Left renal cortex interstitium (tissue), 4 donors: ENCODE measurements at regions not wholly inside any gene's neighbourhood (a gene's known extent, or its start where the extent isn't known, plus 50 kb on each side); places are given as distances from the start of the nearest gene placed in this dataset.

Experiments used
- DNase-seq, 4 donors: peaks; one replicate each; pipeline ENCODE4 v3.0.0-alpha.2; 2013; ENCODE audit warnings: low read depth in 4 of 4, low spot score in 2 of 4, missing footprints in 1 of 4

GRCh38 chr2:20150110-20150706 lies 74.7 kb downstream of the SDC1 start:
- no peak for DNase-seq

DNA sequence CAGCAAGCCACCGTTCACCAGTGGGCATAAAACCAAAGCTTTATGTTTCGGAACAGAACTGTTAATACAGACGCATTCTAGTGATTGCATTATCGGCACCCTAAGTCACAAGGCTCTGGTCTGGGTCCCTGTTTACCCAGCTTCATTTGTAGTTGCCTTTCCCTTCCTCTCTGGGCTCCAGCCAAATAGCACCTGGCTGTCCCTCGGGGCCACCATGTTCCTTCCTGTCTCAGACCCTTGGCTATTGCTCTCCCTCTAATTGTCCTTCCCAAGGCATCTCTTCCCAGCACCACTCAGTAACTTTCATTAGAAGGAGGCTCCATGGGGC lies 75.3 kb downstream of the SDC1 start:
- no peak for DNase-seq

GRCh38 chr2:20148923-20149702 lies 75.8 kb downstream of the SDC1 start:
- DNase-seq, result peak in 1 of 4 donors; percentile 59

DNA sequence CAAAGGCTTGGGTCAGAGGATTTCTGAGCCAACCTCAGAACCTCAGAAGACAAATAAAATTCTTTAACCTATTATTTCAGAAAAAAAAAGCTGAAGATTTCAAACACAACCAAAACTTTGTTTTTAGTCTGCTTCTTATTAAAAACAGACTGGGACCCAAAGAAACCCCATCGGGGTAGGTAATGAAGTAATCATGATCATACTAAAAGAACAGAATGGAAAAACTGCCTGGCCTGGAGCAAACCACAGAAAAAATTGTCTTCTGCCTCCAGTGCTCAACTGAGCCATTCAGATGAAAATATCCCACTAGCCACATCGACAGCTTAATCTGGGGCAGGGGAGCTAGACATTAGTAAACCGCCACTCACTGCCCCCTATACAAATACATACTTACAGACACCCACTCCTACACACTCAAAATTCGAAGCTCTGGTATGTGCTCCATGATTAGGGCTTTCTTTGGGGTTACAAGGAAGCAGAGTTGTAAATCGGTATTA lies 76.5 kb downstream of the SDC1 start:
- DNase-seq, result no peak

GRCh38 chr2:20147351-20147750 lies 77.6 kb downstream of the SDC1 start:
- DNase-seq, result no peak

DNA sequence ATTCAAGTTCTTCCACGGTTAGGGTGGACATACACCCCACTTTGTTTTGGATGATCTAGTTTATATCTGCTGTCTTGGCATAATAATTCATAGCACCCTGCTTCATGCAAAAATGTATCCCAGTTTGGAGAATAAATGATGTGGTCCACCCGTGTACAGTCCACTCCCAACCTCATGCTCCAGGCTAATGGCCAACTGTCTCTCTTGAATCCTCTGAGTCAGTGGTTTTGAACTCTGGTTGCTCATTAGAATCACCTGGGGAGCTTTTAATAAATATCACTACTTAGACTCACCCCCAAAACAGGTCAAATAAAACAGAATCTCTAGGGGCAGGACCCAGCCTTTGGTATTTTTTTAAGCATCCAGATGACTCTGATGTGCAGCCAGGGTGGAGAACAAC lies 78.5 kb downstream of the SDC1 start:
- DNase-seq, result no peak

- peak in 1 of 4 donors; percentile 48 for DNase-seq
Measured at GRCh38 chr2:20145497-20146193, 79.3 kb downstream of the SDC1 start.

- DNase-seq, result no peak
Measured at GRCh38 chr2:20144861-20145260, 80.1 kb downstream of the SDC1 start.

DNA sequence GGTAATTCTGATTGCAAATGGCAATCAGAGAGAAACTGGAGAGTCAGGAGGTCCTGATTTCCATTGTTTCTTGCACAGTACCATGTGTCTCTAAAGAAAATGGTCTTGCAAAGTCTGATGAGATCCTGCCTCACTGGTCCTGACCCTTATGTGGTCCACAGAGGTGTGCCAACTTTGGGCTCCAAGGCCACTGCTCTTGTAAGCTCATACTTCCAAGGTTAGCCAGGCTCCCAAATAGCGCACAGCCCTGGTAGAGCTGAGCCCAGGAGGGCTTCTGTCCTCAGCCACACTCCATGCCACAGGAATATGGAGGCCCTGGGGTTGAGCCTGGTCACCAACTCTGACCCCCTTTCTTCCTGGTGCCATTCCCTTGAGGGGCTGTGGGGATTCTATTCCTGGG lies 80.7 kb downstream of the SDC1 start:
- no peak for DNase-seq

GRCh38 chr2:20143263-20143662 lies 81.7 kb downstream of the SDC1 start:
- DNase-seq, result no peak

GRCh38 chr2:20141806-20142205 lies 83.1 kb downstream of the SDC1 start:
- DNase-seq, result no peak

- no peak for DNase-seq
Measured at GRCh38 chr2:20141056-20141762, 83.7 kb downstream of the SDC1 start.

DNA sequence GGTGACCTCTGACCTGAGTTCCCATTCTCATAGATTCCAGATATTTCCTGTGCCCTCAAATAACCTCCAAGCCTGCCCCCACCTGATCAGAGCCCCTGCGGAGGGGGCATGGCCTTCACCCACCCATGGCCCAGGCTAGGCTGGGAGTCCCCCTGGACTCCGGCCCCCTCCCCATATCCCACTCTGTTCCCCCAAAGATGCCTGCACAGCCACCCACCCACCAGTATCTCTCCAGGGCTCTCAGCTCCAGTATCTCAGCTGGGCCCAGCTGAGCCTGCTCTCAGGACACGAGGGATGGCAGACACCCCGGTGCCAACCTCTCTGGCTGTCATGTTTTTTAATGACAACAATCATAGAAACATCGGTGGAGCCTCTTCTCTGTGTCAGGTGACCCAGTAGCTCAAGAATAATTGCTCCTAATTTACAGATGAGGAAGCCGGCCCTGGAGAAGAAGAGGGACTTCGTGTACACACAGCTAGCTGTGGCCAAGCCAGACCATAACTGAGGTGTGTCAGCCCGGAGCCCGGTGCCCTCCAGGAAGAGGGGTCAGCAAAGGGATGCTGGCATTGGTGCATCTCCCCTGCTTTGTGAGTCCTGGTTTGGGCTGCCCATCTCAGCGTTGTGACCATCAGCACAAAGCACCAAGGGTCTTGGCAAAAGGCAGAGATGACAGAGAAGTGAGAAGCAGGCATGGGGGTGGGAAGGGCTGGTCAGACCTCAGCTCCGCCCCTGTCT lies 84.4 kb downstream of the SDC1 start:
- DNase-seq, result no peak

- no peak for DNase-seq
Measured at GRCh38 chr2:20139407-20140172, 85.3 kb downstream of the SDC1 start.

DNA sequence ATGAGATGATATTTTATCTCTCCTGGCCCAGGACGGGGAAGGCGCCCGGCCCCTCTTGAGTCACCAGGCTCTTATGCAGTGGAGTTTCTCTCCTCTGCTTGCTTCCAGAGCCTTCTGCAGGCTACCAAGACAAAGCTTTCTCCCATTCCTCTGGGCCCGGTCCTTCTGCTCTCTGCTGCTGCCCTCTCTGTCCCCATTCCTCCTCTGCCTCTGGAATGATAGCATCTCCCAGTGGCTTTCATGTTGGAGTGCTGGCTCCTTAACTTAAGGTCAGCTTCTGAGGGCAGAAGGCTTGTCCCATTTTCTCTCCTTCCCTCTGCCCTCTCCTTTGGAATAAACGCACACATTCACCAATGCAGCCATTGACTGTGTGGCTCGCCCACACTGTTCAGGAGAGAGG lies 86.2 kb downstream of the SDC1 start:
- no peak for DNase-seq

GRCh38 chr2:20137884-20138283 lies 86.5 kb upstream of the LAPTM4A start:
- DNase-seq, result no peak

GRCh38 chr2:20137131-20137571 lies 85.7 kb upstream of the LAPTM4A start:
- no peak for DNase-seq

GRCh38 chr2:20136149-20136548 lies 84.7 kb upstream of the LAPTM4A start:
- DNase-seq, result no peak

DNA sequence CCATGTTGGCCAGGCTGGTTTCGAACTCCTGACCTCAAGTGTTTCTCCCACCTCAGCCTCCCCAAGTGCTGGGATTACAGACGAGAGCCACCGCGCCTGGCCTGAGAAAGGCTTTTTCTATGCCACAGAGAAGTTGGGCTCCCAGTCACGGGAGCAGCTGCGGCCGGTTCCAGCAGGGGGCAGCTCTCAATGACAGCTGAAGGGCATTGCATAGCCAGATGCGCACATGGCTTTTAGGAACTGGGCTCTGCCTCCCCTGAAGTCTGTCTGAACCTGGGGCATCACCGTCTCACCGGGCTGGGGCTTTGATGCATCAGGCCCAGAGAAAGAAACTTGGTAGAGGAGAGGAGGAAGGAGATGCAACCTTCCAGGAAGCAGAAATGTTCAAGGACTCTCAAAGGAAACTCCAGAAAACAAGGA lies 84.2 kb upstream of the LAPTM4A start:
- peak in 1 of 4 donors; percentile 63 for DNase-seq
